ENCODE measurements at regions not wholly inside any gene's neighbourhood (a gene's known extent, or its start where the extent isn't known, plus 50 kb on each side); places are given as distances from the start of the nearest gene placed in this dataset.
A peak's percentile ranks its signal among the peaks of the same experiment; 100 is the strongest.

GRCh38 chr11:116611998-116612620 is 160.7 kb downstream of the BUD13 start:
- Mint-ChIP-seq H3K9me3 (peaks cover 4% of the 10 kb centered on the region), H3K27me3 (ENCODE audit: low read depth) (peaks cover 79% of the 10 kb centered on the region), H3K36me3 (no peaks in the 10 kb centered on the region), H3K4me3 (no peak overlapping the region), H3K4me1 (no peaks in the 10 kb centered on the region), H3K27ac (no peak overlapping the region)
- DNase-seq (ENCODE audit: low spot score in 2 of 2, unreplicated experiment in 2 of 2): peak in 1 of 2 experiments; percentile 20
- TF ChIP-seq CTCF (IDR thresholded peaks at IDR 0.05; ENCODE audit: unreplicated experiment): no peak

GRCh38 chr11:116610190-116610589 is 162.6 kb downstream of the BUD13 start:
- Mint-ChIP-seq H3K4me1 (no peaks in the 10 kb centered on the region), H3K4me3 (no peak overlapping the region), H3K36me3 (no peaks in the 10 kb centered on the region), H3K27me3 (ENCODE audit: low read depth) (peaks cover 76% of the 10 kb centered on the region), H3K9me3 (no peaks in the 10 kb centered on the region), H3K27ac (no peak overlapping the region)
- no peak for TF ChIP-seq CTCF (IDR thresholded peaks at IDR 0.05; ENCODE audit: unreplicated experiment)
- peak in 1 of 2 experiments; percentile 14 for DNase-seq (ENCODE audit: low spot score in 2 of 2, unreplicated experiment in 2 of 2)

- H3K27ac Mint-ChIP-seq: no peak overlapping the region
- no peak for TF ChIP-seq CTCF (IDR thresholded peaks at IDR 0.05; ENCODE audit: unreplicated experiment)
- no peaks in the 10 kb centered on the region for H3K9me3 Mint-ChIP-seq
- peak in 1 of 2 experiments; percentile 6 for DNase-seq (ENCODE audit: low spot score in 2 of 2, unreplicated experiment in 2 of 2)
- H3K36me3 Mint-ChIP-seq: no peaks in the 10 kb centered on the region
- H3K4me1 Mint-ChIP-seq: peaks cover 3% of the 10 kb centered on the region
- H3K4me3 Mint-ChIP-seq: no peak overlapping the region
- peaks cover 49% of the 10 kb centered on the region for H3K27me3 Mint-ChIP-seq (ENCODE audit: low read depth)
Observed at GRCh38 chr11:116607027-116607426, 165.8 kb downstream of the BUD13 start.

- peak; percentile 58 to 84 for DNase-seq (ENCODE audit: low spot score in 2 of 2, unreplicated experiment in 2 of 2)
- no peak for TF ChIP-seq CTCF (IDR thresholded peaks at IDR 0.05; ENCODE audit: unreplicated experiment)
- H3K4me1 Mint-ChIP-seq: peaks cover 6% of the 10 kb centered on the region
- H3K4me3 Mint-ChIP-seq: no peak overlapping the region
- no peaks in the 10 kb centered on the region for H3K9me3 Mint-ChIP-seq
- H3K36me3 Mint-ChIP-seq: no peaks in the 10 kb centered on the region
- H3K27me3 Mint-ChIP-seq (ENCODE audit: low read depth): peaks cover 40% of the 10 kb centered on the region
- no peak overlapping the region for H3K27ac Mint-ChIP-seq
Observed at GRCh38 chr11:116605543-116606459, 167.0 kb downstream of the BUD13 start.

GRCh38 chr11:116603728-116604323 is 169.0 kb downstream of the BUD13 start:
- Mint-ChIP-seq H3K9me3 (no peaks in the 10 kb centered on the region), H3K4me1 (peaks cover 6% of the 10 kb centered on the region), H3K27ac (no peak overlapping the region), H3K4me3 (no peak overlapping the region), H3K27me3 (ENCODE audit: low read depth) (peaks cover 45% of the 10 kb centered on the region), H3K36me3 (no peaks in the 10 kb centered on the region)
- DNase-seq (ENCODE audit: low spot score in 2 of 2, unreplicated experiment in 2 of 2): peak in 1 of 2 experiments; percentile 11
- no peak for TF ChIP-seq CTCF (IDR thresholded peaks at IDR 0.05; ENCODE audit: unreplicated experiment)

Data from mesothelial cell of epicardium (in vitro differentiated cells).